Superior temporal gyrus (tissue), 1 donor: ENCODE measurements at regions not wholly inside any gene's neighbourhood (a gene's known extent, or its start where the extent isn't known, plus 50 kb on each side); places are given as distances from the start of the nearest gene placed in this dataset.

Experiments used
- DNase-seq: peaks from one replicate; pipeline ENCODE4 v3.0.0-alpha.2; 2016; ENCODE audit errors: extremely low spot score

GRCh38 chr3:99439892-99440291, 198.5 kb upstream of the COL8A1 start:
- DNase-seq = no peak

GRCh38 chr3:99434190-99434589, 204.2 kb upstream of the COL8A1 start:
- no peak for DNase-seq

GRCh38 chr3:99430348-99431134, 207.9 kb upstream of the COL8A1 start:
- no peak for DNase-seq

- no peak for DNase-seq
Measured at GRCh38 chr3:99429502-99429901, 208.9 kb upstream of the COL8A1 start.

- no peak for DNase-seq
Measured at GRCh38 chr3:99425930-99426329, 212.5 kb upstream of the COL8A1 start.

GRCh38 chr3:99419116-99419515, 219.3 kb upstream of the COL8A1 start:
- DNase-seq = no peak

- DNase-seq = no peak
Measured at GRCh38 chr3:99418709-99419108, 219.7 kb upstream of the COL8A1 start.

- DNase-seq = no peak
Measured at GRCh38 chr3:99418209-99418635, 220.2 kb upstream of the COL8A1 start.

GRCh38 chr3:99413504-99413903, 224.9 kb upstream of the COL8A1 start:
- DNase-seq = no peak

GRCh38 chr3:99410789-99411311, 227.5 kb upstream of the COL8A1 start:
- DNase-seq = no peak

- no peak for DNase-seq
Measured at GRCh38 chr3:99409961-99410360, 228.4 kb upstream of the COL8A1 start.

GRCh38 chr3:99407257-99407656, 231.1 kb upstream of the COL8A1 start:
- DNase-seq = no peak

GRCh38 chr3:99402755-99403154, 235.6 kb upstream of the COL8A1 start:
- DNase-seq = no peak

- DNase-seq = no peak
Measured at GRCh38 chr3:99400352-99400751, 238.0 kb upstream of the COL8A1 start.

- DNase-seq = no peak
Measured at GRCh38 chr3:99396651-99397275, 241.6 kb upstream of the COL8A1 start.

GRCh38 chr3:99394831-99395778, 243.3 kb upstream of the COL8A1 start:
- DNase-seq = no peak

- no peak for DNase-seq
Measured at GRCh38 chr3:99393961-99394360, 244.4 kb upstream of the COL8A1 start.

GRCh38 chr3:99388780-99389179, 249.6 kb upstream of the COL8A1 start:
- DNase-seq = peak; percentile 52

GRCh38 chr3:99384596-99384995, 253.8 kb upstream of the COL8A1 start:
- no peak for DNase-seq

GRCh38 chr3:99376926-99377325, 261.5 kb upstream of the COL8A1 start:
- DNase-seq = no peak

GRCh38 chr3:99373846-99374210, 264.6 kb upstream of the COL8A1 start:
- no peak for DNase-seq
